ENCODE measurements at regions not wholly inside any gene's neighbourhood (a gene's known extent, or its start where the extent isn't known, plus 50 kb on each side); places are given as distances from the start of the nearest gene placed in this dataset.

GRCh38 chr17:63292421-63292820 lies 153.7 kb downstream of the CYB561 start:
- Histone ChIP-seq H3K27ac (ENCODE audit: low read depth) (no peak overlapping the region), H3K79me2 (replicated peaks; ENCODE audit: insufficient read depth) (no peaks in the 10 kb centered on the region), H3K9me2 (ENCODE audit: insufficient read depth) (0 out of 2 replicates have a peak, but pooled peaks cover 5% of the 10 kb centered on the region), H3K4me1 (ENCODE audit: insufficient read depth) (peaks cover 38% of the 10 kb centered on the region), H4K20me1 (replicated peaks; ENCODE audit: insufficient read depth) (no peaks in the 10 kb centered on the region), H3K36me3 (ENCODE audit: insufficient read depth) (no peaks in the 10 kb centered on the region), H3K27me3 (ENCODE audit: insufficient read depth) (no peaks in the 10 kb centered on the region), H3F3A (replicated peaks; ENCODE audit: low read depth) (no peaks in the 10 kb centered on the region), H3K4me3 (no peak overlapping the region), H2AFZ (no peak overlapping the region), H3K4me2 (no peak overlapping the region)
- H3K27ac Mint-ChIP-seq = no peak overlapping the region
- no peak overlapping the region for H3K4me3 Mint-ChIP-seq
- H3K36me3 Mint-ChIP-seq (ENCODE audit: low read depth) = peaks cover 15% of the 10 kb centered on the region; the same call in 2 of the 3 replicates
- peaks cover 30% of the 10 kb centered on the region for H3K4me1 Mint-ChIP-seq
- peaks cover 18% of the 10 kb centered on the region for H3K9me3 Mint-ChIP-seq
- ATAC-seq = no peak
- no peaks in the 10 kb centered on the region for H3K27me3 Mint-ChIP-seq (ENCODE audit: insufficient read depth, low read depth, poor library complexity)
- TF ChIP-seq REST (IDR thresholded peaks at IDR 0.05; ENCODE audit: unreplicated experiment) (no peak), CTCF (conservative IDR thresholded peaks at IDR 0.05; ENCODE audit: low read depth in 2 of 2) (no peak), CREB1 (CRISPR knock-in tag; IDR thresholded peaks at IDR 0.05; ENCODE audit: low read depth) (no peak), ETS1 (IDR thresholded peaks at IDR 0.05) (no peak), ZNF462 (CRISPR knock-in tag; IDR thresholded peaks at IDR 0.05) (no peak)
- no peak for DNase-seq (ENCODE audit: low spot score)
